ENCODE measurements at regions not wholly inside any gene's neighbourhood (a gene's known extent, or its start where the extent isn't known, plus 50 kb on each side); places are given as distances from the start of the nearest gene placed in this dataset.

- no peak overlapping the region for H2AFZ ChIP-seq (ENCODE audit: low read depth)
- H3K9ac ChIP-seq: no peak overlapping the region
- no peaks in the 10 kb centered on the region for H3K4me1 ChIP-seq (ENCODE audit: low read depth, poor library complexity, severe bottlenecking)
- no peak overlapping the region for H3K4me2 ChIP-seq
- H3K27me3 ChIP-seq (ENCODE audit: insufficient read depth, low read depth): no peaks in the 10 kb centered on the region
- TF ChIP-seq CTCF (conservative IDR thresholded peaks at IDR 0.05; ENCODE audit: low read depth, low read length): no peak
- no peaks in the 10 kb centered on the region for H3K36me3 ChIP-seq (ENCODE audit: insufficient read depth)
- H3K4me3 ChIP-seq (IDR thresholded peaks at IDR 0.05; ENCODE audit: insufficient read depth, low read depth, low read length): no peak overlapping the region
- no peaks in the 10 kb centered on the region for H3K79me2 ChIP-seq (ENCODE audit: insufficient read depth, low read depth)
- no peak overlapping the region for H3K27ac ChIP-seq
- no peaks in the 10 kb centered on the region for H4K20me1 ChIP-seq (ENCODE audit: insufficient read depth)
Observed at GRCh38 chr15:24733659-24734058, 58.1 kb downstream of the NPAP1 start.

DNA sequence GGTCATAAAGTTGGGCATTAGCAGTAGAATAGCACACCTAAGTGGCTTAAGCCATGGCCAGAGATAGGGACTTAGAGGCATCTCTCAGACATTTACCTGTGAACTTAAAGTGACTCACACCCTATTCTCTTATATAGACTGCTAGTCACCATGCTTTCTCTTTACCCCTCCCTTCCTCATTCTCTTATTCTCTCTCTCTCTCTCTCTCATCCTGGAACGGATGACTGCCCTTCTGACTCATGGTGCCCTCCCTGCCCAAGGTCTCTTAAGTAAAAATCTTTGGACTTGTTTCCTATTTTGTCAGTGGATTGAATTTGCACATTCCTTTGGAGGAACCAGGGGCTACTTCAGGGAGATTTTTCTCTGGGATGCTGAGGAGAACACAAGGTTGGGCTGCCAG is 58.8 kb downstream of the NPAP1 start:
- Histone ChIP-seq H3K9ac (no peak overlapping the region), H3K27me3 (ENCODE audit: insufficient read depth, low read depth) (no peaks in the 10 kb centered on the region), H2AFZ (ENCODE audit: low read depth) (no peak overlapping the region), H3K4me2 (no peak overlapping the region), H3K36me3 (ENCODE audit: insufficient read depth) (no peaks in the 10 kb centered on the region), H3K4me3 (IDR thresholded peaks at IDR 0.05; ENCODE audit: insufficient read depth, low read depth, low read length) (no peak overlapping the region), H3K4me1 (ENCODE audit: low read depth, poor library complexity, severe bottlenecking) (no peaks in the 10 kb centered on the region), H3K79me2 (ENCODE audit: insufficient read depth, low read depth) (no peaks in the 10 kb centered on the region), H3K27ac (no peak overlapping the region), H4K20me1 (ENCODE audit: insufficient read depth) (no peaks in the 10 kb centered on the region)
- no peak for TF ChIP-seq CTCF (conservative IDR thresholded peaks at IDR 0.05; ENCODE audit: low read depth, low read length)

- Histone ChIP-seq H3K79me2 (ENCODE audit: insufficient read depth, low read depth) (no peaks in the 10 kb centered on the region), H3K9ac (no peak overlapping the region), H2AFZ (ENCODE audit: low read depth) (no peak overlapping the region)
Observed at GRCh38 chr15:24745290-24745689, 69.7 kb downstream of the NPAP1 start.

GRCh38 chr15:24746094-24746493 is 70.5 kb downstream of the NPAP1 start:
- Histone ChIP-seq H3K79me2 (ENCODE audit: insufficient read depth, low read depth) (no peaks in the 10 kb centered on the region), H3K4me2 (no peak overlapping the region), H3K9ac (no peak overlapping the region), H3K4me3 (IDR thresholded peaks at IDR 0.05; ENCODE audit: insufficient read depth, low read depth, low read length) (no peak overlapping the region), H3K27me3 (ENCODE audit: insufficient read depth, low read depth) (no peaks in the 10 kb centered on the region), H4K20me1 (ENCODE audit: insufficient read depth) (no peaks in the 10 kb centered on the region), H3K36me3 (ENCODE audit: insufficient read depth) (no peaks in the 10 kb centered on the region), H3K4me1 (ENCODE audit: low read depth, poor library complexity, severe bottlenecking) (no peaks in the 10 kb centered on the region), H2AFZ (ENCODE audit: low read depth) (no peak overlapping the region), H3K27ac (no peak overlapping the region)
- no peak for TF ChIP-seq CTCF (conservative IDR thresholded peaks at IDR 0.05; ENCODE audit: low read depth, low read length)

More at GRCh38 chr15:24745290-24745689, 69.7 kb downstream of the NPAP1 start:
- H3K4me1 ChIP-seq (ENCODE audit: low read depth, poor library complexity, severe bottlenecking): no peaks in the 10 kb centered on the region
- TF ChIP-seq CTCF (conservative IDR thresholded peaks at IDR 0.05; ENCODE audit: low read depth, low read length): no peak
- H3K4me2 ChIP-seq: no peak overlapping the region
- no peaks in the 10 kb centered on the region for H3K36me3 ChIP-seq (ENCODE audit: insufficient read depth)
- no peak overlapping the region for H3K27ac ChIP-seq
- no peak overlapping the region for H3K4me3 ChIP-seq (IDR thresholded peaks at IDR 0.05; ENCODE audit: insufficient read depth, low read depth, low read length)
- H3K27me3 ChIP-seq (ENCODE audit: insufficient read depth, low read depth): no peaks in the 10 kb centered on the region
- H4K20me1 ChIP-seq (ENCODE audit: insufficient read depth): no peaks in the 10 kb centered on the region

Measured in KMS-11 (cell line).